ENCODE measurements at regions not wholly inside any gene's neighbourhood (a gene's known extent, or its start where the extent isn't known, plus 50 kb on each side); places are given as distances from the start of the nearest gene placed in this dataset.
"Not testable (repeated sequence)": the region's sequence is repeated elsewhere in the genome, so short reads cannot be mapped to it uniquely, and the experiment has no call there.

DNA sequence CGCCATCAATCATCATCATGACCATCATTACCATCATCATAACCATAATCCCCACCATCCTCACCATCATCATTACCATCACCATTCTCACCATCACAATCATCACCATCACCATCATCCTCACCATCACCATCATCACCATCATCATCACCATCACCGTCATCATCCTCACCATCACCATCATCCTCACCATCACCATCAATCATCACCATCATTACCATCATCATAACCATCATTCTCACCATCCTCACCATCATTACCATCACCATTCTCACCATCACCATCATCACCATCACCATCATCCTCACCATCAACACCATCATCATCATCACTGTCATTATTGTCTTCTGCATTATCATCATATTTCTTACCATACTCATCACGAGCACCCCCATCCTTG lies 245.5 kb downstream of the ADGRD1 start:
- intact Hi-C loops (cut with DNase I; ENCODE audit: low total_unique reads) = no loop called here
- DNase-seq = no peak
- TF ChIP-seq POLR2A (IDR thresholded peaks at IDR 0.05) = no peak
- TF ChIP-seq, protein P1, sequence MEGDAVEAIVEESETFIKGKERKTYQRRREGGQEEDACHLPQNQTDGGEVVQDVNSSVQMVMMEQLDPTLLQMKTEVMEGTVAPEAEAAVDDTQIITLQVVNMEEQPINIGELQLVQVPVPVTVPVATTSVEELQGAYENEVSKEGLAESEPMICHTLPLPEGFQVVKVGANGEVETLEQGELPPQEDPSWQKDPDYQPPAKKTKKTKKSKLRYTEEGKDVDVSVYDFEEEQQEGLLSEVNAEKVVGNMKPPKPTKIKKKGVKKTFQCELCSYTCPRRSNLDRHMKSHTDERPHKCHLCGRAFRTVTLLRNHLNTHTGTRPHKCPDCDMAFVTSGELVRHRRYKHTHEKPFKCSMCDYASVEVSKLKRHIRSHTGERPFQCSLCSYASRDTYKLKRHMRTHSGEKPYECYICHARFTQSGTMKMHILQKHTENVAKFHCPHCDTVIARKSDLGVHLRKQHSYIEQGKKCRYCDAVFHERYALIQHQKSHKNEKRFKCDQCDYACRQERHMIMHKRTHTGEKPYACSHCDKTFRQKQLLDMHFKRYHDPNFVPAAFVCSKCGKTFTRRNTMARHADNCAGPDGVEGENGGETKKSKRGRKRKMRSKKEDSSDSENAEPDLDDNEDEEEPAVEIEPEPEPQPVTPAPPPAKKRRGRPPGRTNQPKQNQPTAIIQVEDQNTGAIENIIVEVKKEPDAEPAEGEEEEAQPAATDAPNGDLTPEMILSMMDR (IDR thresholded peaks at IDR 0.05) = no peak
- Histone ChIP-seq H3K27ac (no peak overlapping the region), H3K9me3 (no peaks in the 10 kb centered on the region), H3K27me3 (no peaks in the 10 kb centered on the region), H3K4me1 (no peaks in the 10 kb centered on the region), H3K36me3 (no peaks in the 10 kb centered on the region), H3K4me3 (no peak overlapping the region)

DNA sequence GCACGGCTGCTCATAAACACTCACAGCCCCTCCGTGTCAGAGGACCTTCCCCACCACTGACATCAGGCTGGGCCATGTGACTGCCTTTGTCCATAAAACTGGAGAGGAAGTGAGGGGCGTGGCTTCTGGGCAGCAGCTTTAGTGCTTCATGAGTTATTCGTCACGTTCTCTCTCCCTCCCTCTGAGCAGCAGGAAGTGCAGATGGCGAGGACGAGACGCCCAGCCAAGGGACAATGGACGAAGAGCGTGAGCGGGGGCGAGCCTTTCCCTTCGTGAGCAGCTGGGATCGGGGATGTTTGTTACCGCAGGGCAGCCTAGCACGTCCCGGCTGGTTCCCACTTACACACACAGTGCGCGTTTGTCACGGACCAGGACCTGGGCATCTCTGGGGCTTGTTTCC lies 248.2 kb downstream of the ADGRD1 start:
- H3K4me3 ChIP-seq; H3K27ac ChIP-seq; H3K36me3 ChIP-seq; DNase-seq; H3K9me3 ChIP-seq; intact Hi-C loops (cut with DNase I; ENCODE audit: low total_unique reads); H3K27me3 ChIP-seq; H3K4me1 ChIP-seq: not testable (repeated sequence)

DNA sequence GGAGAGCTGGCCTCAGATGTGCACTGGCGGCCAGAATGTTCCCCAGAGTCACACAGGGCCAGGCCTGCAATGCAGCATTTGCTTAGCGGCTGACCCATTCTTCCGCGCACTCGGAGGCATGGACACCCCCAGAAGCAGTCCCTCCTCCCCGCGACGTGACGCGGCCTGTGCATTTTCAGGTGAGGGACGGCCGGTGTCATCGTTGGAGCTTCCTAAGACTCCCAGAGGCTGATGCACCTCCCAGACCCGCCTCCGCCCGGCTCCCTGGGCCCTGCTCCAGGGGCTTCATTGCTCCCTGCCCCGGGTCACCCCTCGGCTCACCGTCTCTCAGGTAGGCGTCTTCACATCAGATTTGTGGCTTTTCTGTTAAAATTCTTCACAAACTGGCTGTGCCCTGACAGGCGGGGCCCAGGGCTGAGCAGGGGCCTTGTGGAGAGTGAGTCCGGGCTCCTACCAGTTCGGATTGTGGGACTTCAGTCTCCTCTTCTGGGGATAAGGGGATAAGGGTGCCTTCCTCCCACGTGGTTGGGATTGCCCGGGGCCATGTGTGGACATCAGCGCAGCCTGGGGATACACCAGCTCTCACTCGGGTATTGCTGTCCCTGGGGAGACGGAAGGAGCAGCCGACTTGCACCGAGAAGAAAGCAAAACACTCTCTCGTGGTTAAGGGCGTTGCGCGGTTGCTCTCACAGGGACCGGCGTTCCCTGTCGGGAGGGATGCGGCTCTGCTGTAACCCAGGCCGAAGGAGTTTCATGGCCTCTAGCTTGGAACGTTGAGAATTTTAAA lies 249.1 kb downstream of the ADGRD1 start:
- Histone ChIP-seq H3K27me3 (no peaks in the 10 kb centered on the region), H3K4me1 (no peaks in the 10 kb centered on the region), H3K9me3 (no peaks in the 10 kb centered on the region), H3K4me3 (no peak overlapping the region), H3K36me3 (no peaks in the 10 kb centered on the region), H3K27ac (no peak overlapping the region)
- no peak for DNase-seq
- intact Hi-C loops (cut with DNase I; ENCODE audit: low total_unique reads) = no loop called here
- TF ChIP-seq POLR2A (IDR thresholded peaks at IDR 0.05) = no peak
- TF ChIP-seq, protein P1 (IDR thresholded peaks at IDR 0.05) = no peak

DNA sequence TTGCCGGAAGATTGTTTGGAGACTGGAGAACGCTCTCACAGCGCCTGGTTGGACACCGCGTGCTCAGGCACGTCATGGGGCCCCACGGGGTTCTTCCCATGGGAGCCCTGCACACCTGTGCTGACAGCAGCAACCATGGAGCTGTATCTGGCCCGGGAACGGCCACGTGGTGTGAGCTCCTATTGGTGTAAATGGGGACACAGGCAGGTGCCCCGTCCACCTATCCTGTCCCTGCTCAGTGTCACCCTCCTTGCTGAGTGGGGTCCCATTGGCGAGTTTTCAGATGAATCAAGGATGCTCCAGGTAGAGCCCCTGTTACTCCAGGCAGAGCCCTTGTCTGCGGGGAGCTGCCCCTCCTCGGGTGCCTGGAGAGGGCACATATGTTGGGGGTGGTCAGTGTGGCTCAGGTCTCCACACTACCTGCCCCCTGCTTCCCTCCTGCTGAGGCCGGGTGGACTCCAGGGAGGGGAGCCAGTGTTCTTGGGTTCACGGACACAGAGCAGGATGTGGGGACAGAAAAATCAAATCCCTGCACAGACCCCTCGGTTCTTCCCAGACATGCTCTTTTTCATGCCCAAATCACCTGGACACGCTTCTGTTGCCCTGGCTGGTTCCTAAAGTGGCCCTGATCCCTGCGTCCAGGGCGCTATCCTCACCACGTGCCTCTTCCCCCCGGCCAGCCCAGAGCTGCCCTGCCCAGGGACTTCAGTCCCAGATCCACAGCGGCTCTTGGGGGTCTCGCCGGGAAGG lies 250.1 kb downstream of the ADGRD1 start:
- H3K4me3 ChIP-seq = no peak overlapping the region
- H3K27ac ChIP-seq = no peak overlapping the region
- no peak for TF ChIP-seq POLR2A (IDR thresholded peaks at IDR 0.05)
- H3K9me3 ChIP-seq = no peaks in the 10 kb centered on the region
- H3K36me3 ChIP-seq = no peaks in the 10 kb centered on the region
- intact Hi-C loops (cut with DNase I; ENCODE audit: low total_unique reads) = no loop called here
- H3K4me1 ChIP-seq = no peaks in the 10 kb centered on the region
- no peaks in the 10 kb centered on the region for H3K27me3 ChIP-seq
- no peak for DNase-seq

DNA sequence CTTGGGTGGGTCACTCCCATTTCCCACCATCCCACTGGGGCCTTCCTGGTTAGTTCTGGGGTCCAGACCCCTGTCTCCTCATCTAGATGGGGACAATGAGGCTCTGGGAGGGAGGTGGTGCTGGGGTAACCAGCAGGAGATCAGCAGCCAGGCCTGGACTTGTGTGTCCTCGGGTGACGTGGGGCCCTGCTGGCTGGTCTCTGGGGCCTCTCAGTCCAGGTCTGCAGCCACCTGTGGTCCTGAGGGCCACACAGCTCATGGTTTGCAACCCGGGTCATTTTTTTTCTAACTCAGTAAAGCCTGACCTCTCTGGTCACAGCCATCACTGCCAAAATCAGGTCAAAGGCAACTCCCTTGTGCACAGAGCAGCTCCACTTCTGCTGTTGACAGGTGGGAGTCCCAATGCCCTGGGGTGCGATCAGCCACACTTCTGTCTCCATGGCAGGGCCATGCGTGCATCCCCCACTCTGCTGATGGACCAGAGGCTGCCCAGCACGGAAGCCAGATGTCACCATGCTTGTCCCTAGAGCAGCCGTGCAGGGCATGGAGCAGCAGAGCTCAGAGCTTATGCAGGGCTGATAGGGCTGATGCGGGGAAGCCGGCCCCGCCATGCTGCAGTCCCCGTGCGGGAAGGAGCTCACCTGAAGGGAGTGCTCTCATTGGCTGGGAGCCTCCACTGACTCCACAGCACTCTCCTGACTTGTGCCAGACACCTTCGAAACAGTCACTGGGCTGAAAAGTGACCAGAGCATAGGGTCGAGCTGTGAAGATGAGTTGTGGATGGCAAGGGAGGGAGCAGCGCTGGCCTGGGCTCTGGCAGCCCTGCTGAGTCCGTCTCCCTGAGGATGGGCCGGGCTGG lies 250.9 kb downstream of the ADGRD1 start:
- DNase-seq = no peak
- Histone ChIP-seq H3K9me3 (no peaks in the 10 kb centered on the region), H3K4me3 (no peak overlapping the region), H3K27ac (no peak overlapping the region), H3K36me3 (no peaks in the 10 kb centered on the region), H3K27me3 (no peaks in the 10 kb centered on the region), H3K4me1 (no peaks in the 10 kb centered on the region)
- TF ChIP-seq, protein P1 (IDR thresholded peaks at IDR 0.05) = no peak
- TF ChIP-seq POLR2A (IDR thresholded peaks at IDR 0.05) = no peak
- intact Hi-C loops (cut with DNase I; ENCODE audit: low total_unique reads) = no loop called here

DNA sequence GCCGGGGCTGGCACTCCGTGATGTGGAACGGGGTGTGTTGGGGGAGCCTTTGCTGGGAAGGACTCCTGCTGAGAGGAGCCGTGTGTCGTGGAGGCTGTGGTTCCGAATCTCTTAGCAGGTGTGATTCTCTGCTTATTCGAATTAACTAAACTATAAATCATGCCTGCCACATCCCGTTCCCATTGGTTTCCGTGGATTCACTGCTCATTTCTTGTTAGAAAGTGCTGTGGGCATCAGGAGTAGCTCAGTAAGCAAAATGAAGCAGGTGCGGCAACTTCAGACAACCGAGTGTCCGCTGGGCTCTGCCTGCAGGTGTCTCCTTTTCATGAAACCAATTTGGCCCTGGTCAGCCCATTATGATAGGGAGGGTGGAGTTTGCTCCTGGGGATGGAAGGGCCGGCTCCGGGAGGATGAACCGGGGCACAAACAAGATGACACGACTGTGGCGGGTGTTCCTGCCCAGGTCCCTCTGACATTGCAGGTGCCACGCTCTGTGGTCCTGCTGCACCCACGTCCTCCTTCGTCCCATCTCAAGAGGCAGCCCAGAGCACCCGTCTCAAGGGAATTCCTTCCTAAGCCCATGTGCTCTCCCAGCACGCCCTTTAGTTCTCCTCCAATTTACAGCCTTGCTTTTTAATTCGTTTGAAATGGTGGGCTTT lies 251.7 kb downstream of the ADGRD1 start:
- H3K36me3 ChIP-seq; H3K27me3 ChIP-seq; intact Hi-C loops (cut with DNase I; ENCODE audit: low total_unique reads); DNase-seq; H3K4me1 ChIP-seq; H3K9me3 ChIP-seq; H3K4me3 ChIP-seq; H3K27ac ChIP-seq: not testable (repeated sequence)

DNA sequence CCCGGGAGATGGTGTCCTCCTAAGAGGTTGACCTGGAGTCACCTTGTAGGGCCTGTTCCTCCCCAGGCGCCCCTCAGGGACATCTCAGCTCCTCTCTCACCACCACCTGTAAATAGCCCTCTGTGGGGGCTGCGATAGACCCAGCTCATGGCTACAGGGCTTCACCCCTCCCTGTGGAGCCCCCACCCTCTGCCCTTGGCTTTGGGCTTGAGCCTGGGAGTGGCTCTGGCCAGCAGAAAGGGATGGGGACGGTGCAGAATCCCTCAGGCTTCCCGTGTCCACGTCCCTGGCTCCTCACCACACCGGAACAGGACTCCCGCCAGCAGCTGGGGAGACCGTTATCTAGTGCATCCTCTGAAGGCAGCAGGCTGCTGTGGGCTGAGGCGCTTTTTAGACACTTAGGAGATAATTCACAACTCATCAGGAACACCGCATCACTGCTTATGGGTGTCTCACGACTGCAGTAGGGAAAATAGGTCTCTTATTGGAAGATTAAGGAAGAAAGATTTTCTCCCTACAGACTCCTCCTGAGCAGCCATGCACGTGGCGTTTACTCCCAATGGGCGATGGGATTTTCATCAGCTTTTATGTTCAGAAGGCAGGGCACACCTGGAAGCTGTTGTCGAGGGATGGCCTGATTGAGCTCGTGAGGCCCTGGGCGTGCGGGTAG lies 253.1 kb downstream of the ADGRD1 start:
- H3K4me3 ChIP-seq; intact Hi-C loops (cut with DNase I; ENCODE audit: low total_unique reads); H3K4me1 ChIP-seq; H3K36me3 ChIP-seq; H3K9me3 ChIP-seq; H3K27me3 ChIP-seq; H3K27ac ChIP-seq; DNase-seq: not testable (repeated sequence)

DNA sequence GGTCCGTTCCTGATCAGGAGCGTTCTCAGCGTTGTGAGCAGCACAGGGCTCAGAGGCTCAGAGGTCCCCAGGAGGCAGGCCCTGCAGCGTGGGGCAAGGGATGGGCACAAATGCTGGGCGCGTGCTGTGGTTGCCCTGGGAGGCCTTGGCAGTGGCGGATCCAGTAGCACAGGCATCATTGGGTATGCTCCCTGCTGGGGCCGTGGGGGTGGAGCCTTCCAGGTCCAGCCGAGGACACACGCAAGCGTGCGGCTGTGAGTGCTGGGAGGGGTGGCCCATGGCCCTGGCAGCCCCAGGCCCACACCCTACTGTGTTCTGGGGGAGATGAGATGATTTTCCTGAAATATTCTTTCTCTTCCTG lies 253.6 kb downstream of the ADGRD1 start:
- H3K36me3 ChIP-seq; H3K27me3 ChIP-seq; intact Hi-C loops (cut with DNase I; ENCODE audit: low total_unique reads); H3K27ac ChIP-seq; DNase-seq; H3K4me3 ChIP-seq; H3K9me3 ChIP-seq; H3K4me1 ChIP-seq: not testable (repeated sequence)

DNA sequence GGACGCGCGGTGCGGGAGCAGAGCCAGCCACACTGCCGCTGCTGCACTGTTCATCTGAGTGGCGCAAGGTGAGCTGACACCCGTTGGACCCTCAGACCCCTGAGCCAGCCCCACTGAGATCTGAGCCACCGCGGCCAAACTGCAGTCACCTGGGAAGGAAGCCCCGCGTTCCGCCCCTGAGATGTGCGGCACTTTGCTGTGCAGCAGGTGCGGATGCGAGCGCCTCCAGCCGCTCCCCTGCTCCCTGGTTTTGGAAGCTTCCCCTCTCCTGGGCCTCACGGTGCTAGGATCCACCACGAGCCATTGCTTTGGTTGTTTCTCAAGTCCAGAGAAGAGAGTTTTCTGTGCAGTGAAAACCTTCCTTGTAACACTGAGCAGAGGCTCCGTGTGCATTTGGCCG lies 254.1 kb downstream of the ADGRD1 start:
- H3K9me3 ChIP-seq; intact Hi-C loops (cut with DNase I; ENCODE audit: low total_unique reads); H3K4me1 ChIP-seq; H3K4me3 ChIP-seq; DNase-seq; H3K27me3 ChIP-seq; H3K27ac ChIP-seq; H3K36me3 ChIP-seq: not testable (repeated sequence)

Data from uterus (tissue), 3 donors.